22Rv1 (cell line): ENCODE measurements at regions not wholly inside any gene's neighbourhood (a gene's known extent, or its start where the extent isn't known, plus 50 kb on each side); places are given as distances from the start of the nearest gene placed in this dataset.
"Not testable (repeated sequence)": the region's sequence is repeated elsewhere in the genome, so short reads cannot be mapped to it uniquely, and the experiment has no call there.

ENCODE experiments used
- H3K27ac ChIP-seq: fragments of 450-650 bp; 2 replicates; pipeline ENCODE4 v1.5.1; 2017
- CTCF ChIP-seq: fragments of 450-650 bp; IDR thresholded peaks from 2 replicates; pipeline ENCODE4 v1.5.1; 2017; ENCODE audit warnings: mild to moderate bottlenecking
- ZFX ChIP-seq: fragments of 450-650 bp; IDR thresholded peaks from 2 replicates; pipeline ENCODE4 v1.6.1; 2017; ENCODE audit warnings: antibody characterized with exemption, borderline replicate concordance

- no peak for TF ChIP-seq ZFX
- TF ChIP-seq CTCF, result no peak
- no peak overlapping the region for H3K27ac ChIP-seq
Observed at GRCh38 chr16:29156511-29156910, 171.7 kb downstream of the LAT start.

- H3K27ac ChIP-seq, result not testable (repeated sequence)
Observed at GRCh38 chr16:29155866-29156200, 171.0 kb downstream of the LAT start.

GRCh38 chr16:29155131-29155865, 170.4 kb downstream of the LAT start:
- H3K27ac ChIP-seq, result not testable (repeated sequence)

GRCh38 chr16:29154676-29155121, 169.8 kb downstream of the LAT start:
- no peak for TF ChIP-seq ZFX
- TF ChIP-seq CTCF, result no peak
- no peak overlapping the region for H3K27ac ChIP-seq

- TF ChIP-seq ZFX, result no peak
- no peak for TF ChIP-seq CTCF
- H3K27ac ChIP-seq, result no peak overlapping the region
Observed at GRCh38 chr16:29154088-29154487, 169.2 kb downstream of the LAT start.

GRCh38 chr16:29153307-29153706, 168.5 kb downstream of the LAT start:
- H3K27ac ChIP-seq, result not testable (repeated sequence)

- H3K27ac ChIP-seq, result not testable (repeated sequence)
Observed at GRCh38 chr16:29152544-29153031, 167.7 kb downstream of the LAT start.

GRCh38 chr16:29151317-29151716, 166.5 kb downstream of the LAT start:
- no peak for TF ChIP-seq CTCF
- TF ChIP-seq ZFX, result no peak
- H3K27ac ChIP-seq, result no peak overlapping the region

- not testable (repeated sequence) for H3K27ac ChIP-seq
Observed at GRCh38 chr16:29149912-29150311, 165.1 kb downstream of the LAT start.

GRCh38 chr16:29148867-29149272, 164.0 kb downstream of the LAT start:
- no peak overlapping the region for H3K27ac ChIP-seq
- TF ChIP-seq CTCF, result no peak
- TF ChIP-seq ZFX, result no peak
